A549 (cell line): ENCODE measurements at regions not wholly inside any gene's neighbourhood (a gene's known extent, or its start where the extent isn't known, plus 50 kb on each side); places are given as distances from the start of the nearest gene placed in this dataset.

Experiments used
- ATAC-seq, 2 experiments: fragments of 200-7000 bp in 1 of 2; fragments of >200 bp in 1 of 2; cut with Nextera tagmentation in 1 of 2; cut with Tn5 transposase in 1 of 2; 3 replicates each; pipeline versions ENCODE4 v1.8.0 to v1.9.1; 2018 to 2020; ENCODE audit warnings: mild to moderate bottlenecking in 1 of 2, moderate library complexity in 1 of 2
- CTCF ChIA-PET: fragments of 300-600 bp; sonication (Branson Sonifier 250); formaldehyde crosslinking; extraction: SDS; loops from one replicate; lab custom pipeline; 2021; ENCODE audit warnings: antibody characterized with exemption, inconsistent platforms; lab: Yijun Ruan, JAX
- POLR2A ChIA-PET: fragments of 350-600 bp; formaldehyde crosslinking; extraction: SDS; loops from one replicate; lab custom pipeline; 2021; ENCODE audit warnings: antibody characterized with exemption, inconsistent platforms; lab: Yijun Ruan, JAX
- DNase-seq, 2 experiments: peaks; one replicate each; pipeline versions ENCODE4 v3.0.0 to v3.0.0-alpha.2; 2011 to 2016; ENCODE audit warnings: low read depth in 1 of 2, low spot score in 1 of 2
- FAIRE-seq: peaks from 2 replicates; lab custom pipeline; 2011; peaks lifted over from hg19 to GRCh38; lab: Jason Lieb, UNC
- H3K27ac ChIP-seq, 2 experiments: fragments of >200 bp; sonication (Bioruptor Twin); formaldehyde crosslinking; 3 replicates each; pipeline ENCODE4 v1.5.1; 2016 to 2017
- H3K4me1 ChIP-seq: fragments of >200 bp; sonication (Bioruptor Twin); formaldehyde crosslinking; 3 replicates; pipeline ENCODE4 v1.6.1; 2016
- H3K4me2 ChIP-seq: fragments of >200 bp; sonication (Bioruptor Twin); formaldehyde crosslinking; 3 replicates; pipeline ENCODE4 v1.6.1; 2016
- H3K4me3 ChIP-seq: fragments of >200 bp; sonication (Bioruptor Twin); formaldehyde crosslinking; 3 replicates; pipeline ENCODE4 v1.5.1; 2016
- H3K9me3 ChIP-seq: fragments of >200 bp; sonication (Bioruptor Twin); formaldehyde crosslinking; 3 replicates; pipeline ENCODE4 v1.6.1; 2016
- BHLHE40 ChIP-seq: IDR thresholded peaks from 2 replicates; pipeline ENCODE4 v1.6.1; 2012; ENCODE audit warnings: low read depth, low read length, inconsistent platforms
- CHD2 ChIP-seq: fragments of 150-350 bp; IDR thresholded peaks from 2 replicates; pipeline ENCODE4 v1.6.1; 2014; ENCODE audit warnings: low read length; ENCODE audit not compliant: partially characterized antibody
- CHD4 ChIP-seq: fragments of 200-600 bp; sonication (generic); IDR thresholded peaks from 2 replicates; pipeline ENCODE4 v1.6.1; 2016; ENCODE audit warnings: antibody characterized with exemption, mild to moderate bottlenecking, borderline replicate concordance
- ELK1 ChIP-seq: fragments of 150-350 bp; IDR thresholded peaks from 2 replicates; pipeline ENCODE4 v1.6.1; 2014; ENCODE audit warnings: low read depth, mild to moderate bottlenecking, low read length
- ESRRA ChIP-seq: fragments of 150-350 bp; IDR thresholded peaks from 2 replicates; pipeline ENCODE4 v1.6.1; 2014; ENCODE audit warnings: mild to moderate bottlenecking, low read length, borderline replicate concordance
- HMGXB4 ChIP-seq: fragments of 250-450 bp; sonication (Bioruptor Pico); IDR thresholded peaks from 2 replicates; pipeline ENCODE4 v1.5.0; 2021; ENCODE audit warnings: mild to moderate bottlenecking, moderate library complexity, borderline replicate concordance
- HOXB13 ChIP-seq: fragments of 250-450 bp; sonication (Bioruptor Pico); IDR thresholded peaks from 2 replicates; pipeline ENCODE4 v1.5.0; 2020; ENCODE audit warnings: low read depth, mild to moderate bottlenecking, moderate library complexity
- KDM5A ChIP-seq: fragments of 200-600 bp; sonication (generic); IDR thresholded peaks from 2 replicates; pipeline ENCODE4 v1.6.1; 2016; ENCODE audit warnings: antibody characterized with exemption, mild to moderate bottlenecking
- NFE2L2 ChIP-seq: fragments of 150-350 bp; conservative IDR thresholded peaks from 2 replicates; pipeline ENCODE4 v1.6.1; 2014; ENCODE audit warnings: low read length
- POLR2AphosphoS2 ChIP-seq: conservative IDR thresholded peaks from 2 replicates; pipeline ENCODE4 v1.6.1; 2012; ENCODE audit warnings: low read length, improper control_type of control experiment, inconsistent platforms
- RAD21 ChIP-seq, 2 experiments: fragments of >200 bp in 1 of 2; sonication (Bioruptor Twin) in 1 of 2; formaldehyde crosslinking in 1 of 2; IDR thresholded peaks in 1 of 2; conservative IDR thresholded peaks in 1 of 2; 2 replicates in 1 of 2; 3 replicates in 1 of 2; pipeline ENCODE4 v1.6.1; 2012 to 2018; ENCODE audit warnings: inconsistent platforms in 1 of 2
- SMC3 ChIP-seq: fragments of >200 bp; sonication (Bioruptor Twin); formaldehyde crosslinking; IDR thresholded peaks from 3 replicates; pipeline ENCODE4 v1.6.1; 2018; ENCODE audit warnings: inconsistent platforms
- ZSCAN20 ChIP-seq: fragments of 250-450 bp; sonication (Bioruptor Pico); IDR thresholded peaks from 2 replicates; pipeline ENCODE4 v1.8.0; 2022; ENCODE audit warnings: mild to moderate bottlenecking, moderate library complexity
- WGBS: methylation state at CpG from one replicate; pipeline ENCODE4 v1.1.6; 2017; ENCODE audit errors: missing lambda C conversion rate; 5-methylcytosine and 5-hydroxymethylcytosine counted together
- TF ChIP-seq, protein P1 (sequence below): fragments of >200 bp; sonication (Bioruptor Twin); formaldehyde crosslinking; IDR thresholded peaks from 3 replicates; pipeline ENCODE4 v1.5.1; 2016

GRCh38 chr3:83514130-83514914 is 1444.5 kb upstream of the CADM2 start:
- no peak for FAIRE-seq
- ATAC-seq, result no peak
- H3K4me1 ChIP-seq, result no peaks in the 10 kb centered on the region
- POLR2A ChIA-PET, result no interaction called here
- no peak overlapping the region for H3K27ac ChIP-seq
- peak in 1 of 2 experiments; percentile 19 for DNase-seq
- WGBS, result 36% methylated on average over 6 of the region's 6 CpGs
- no peak overlapping the region for H3K4me3 ChIP-seq
- no peak overlapping the region for H3K4me2 ChIP-seq
- CTCF ChIA-PET, result no interaction called here
- H3K9me3 ChIP-seq, result no peaks in the 10 kb centered on the region
- TF ChIP-seq CHD4 (no peak), HOXB13 (no peak), KDM5A (no peak), NFE2L2 (no peak)
- TF ChIP-seq, all 56 proteins: peak for 0

DNA sequence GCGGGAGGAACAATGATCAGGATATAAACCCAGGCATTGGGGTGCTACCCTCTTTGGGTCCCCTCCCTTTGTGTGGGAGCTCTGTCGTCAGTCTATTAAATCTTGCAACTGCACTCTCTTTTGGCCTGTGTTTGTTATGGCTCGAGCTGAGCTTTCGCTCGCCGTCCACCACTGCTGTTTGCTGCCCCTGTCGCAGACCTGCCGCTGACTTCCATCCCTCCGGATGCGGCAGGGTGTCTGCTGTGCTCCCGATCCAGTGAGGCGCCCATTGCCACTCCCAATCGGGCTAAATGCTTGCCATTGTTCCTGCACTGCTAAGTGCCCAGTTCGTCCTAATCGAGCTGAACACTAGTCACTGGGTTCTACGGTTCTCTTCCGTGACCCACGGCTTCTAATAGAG is 1443.7 kb upstream of the CADM2 start:
- no peaks in the 10 kb centered on the region for H3K9me3 ChIP-seq
- ATAC-seq, result no peak
- no peak overlapping the region for H3K4me3 ChIP-seq
- H3K4me1 ChIP-seq, result no peaks in the 10 kb centered on the region
- FAIRE-seq, result no peak
- ChIA-PET CTCF (no interaction called here), POLR2A (no interaction called here)
- WGBS, result 52% methylated on average over 18 of the region's 18 CpGs
- DNase-seq, result no peak
- TF ChIP-seq HMGXB4 (no peak), POLR2AphosphoS2 (no peak), ELK1 (no peak), CHD2 (no peak)
- TF ChIP-seq, all 56 proteins: peak for 0
- no peak overlapping the region for H3K4me2 ChIP-seq
- no peak overlapping the region for H3K27ac ChIP-seq

DNA sequence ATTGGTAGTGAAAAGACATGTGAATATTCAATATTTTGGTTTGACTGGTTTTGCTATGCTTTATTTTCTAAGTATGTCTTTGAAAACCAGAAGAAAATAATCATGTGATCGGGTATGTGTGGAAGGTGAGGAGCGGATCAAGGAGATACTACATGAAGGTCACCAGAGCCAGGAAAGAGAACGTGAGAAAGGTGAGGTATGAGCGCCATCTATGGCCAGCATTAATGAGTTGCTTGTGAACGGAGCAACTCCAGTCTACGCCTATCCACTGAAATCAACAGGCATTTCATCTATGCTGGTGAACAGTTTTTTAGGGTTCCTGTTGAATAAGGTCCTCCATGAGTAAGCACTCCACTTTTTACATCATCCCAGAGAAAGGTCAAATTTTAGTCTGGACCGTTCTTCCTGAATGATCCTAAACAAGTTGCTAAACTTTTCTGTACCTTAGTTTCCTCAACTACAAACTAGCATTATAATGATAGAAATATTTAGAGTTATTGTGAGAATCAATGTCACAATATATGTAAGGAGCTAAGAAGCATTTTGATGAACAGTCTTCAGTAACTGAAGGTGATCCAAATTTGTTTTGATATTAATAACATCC is 1435.2 kb upstream of the CADM2 start:
- no peaks in the 10 kb centered on the region for H3K4me1 ChIP-seq
- H3K4me3 ChIP-seq, result no peak overlapping the region
- peak; percentile 54 for FAIRE-seq
- ChIA-PET CTCF (no interaction called here), POLR2A (no interaction called here)
- H3K4me2 ChIP-seq, result no peak overlapping the region
- no peak for TF ChIP-seq ZSCAN20 (CRISPR knock-in tag)
- TF ChIP-seq, protein P1, sequence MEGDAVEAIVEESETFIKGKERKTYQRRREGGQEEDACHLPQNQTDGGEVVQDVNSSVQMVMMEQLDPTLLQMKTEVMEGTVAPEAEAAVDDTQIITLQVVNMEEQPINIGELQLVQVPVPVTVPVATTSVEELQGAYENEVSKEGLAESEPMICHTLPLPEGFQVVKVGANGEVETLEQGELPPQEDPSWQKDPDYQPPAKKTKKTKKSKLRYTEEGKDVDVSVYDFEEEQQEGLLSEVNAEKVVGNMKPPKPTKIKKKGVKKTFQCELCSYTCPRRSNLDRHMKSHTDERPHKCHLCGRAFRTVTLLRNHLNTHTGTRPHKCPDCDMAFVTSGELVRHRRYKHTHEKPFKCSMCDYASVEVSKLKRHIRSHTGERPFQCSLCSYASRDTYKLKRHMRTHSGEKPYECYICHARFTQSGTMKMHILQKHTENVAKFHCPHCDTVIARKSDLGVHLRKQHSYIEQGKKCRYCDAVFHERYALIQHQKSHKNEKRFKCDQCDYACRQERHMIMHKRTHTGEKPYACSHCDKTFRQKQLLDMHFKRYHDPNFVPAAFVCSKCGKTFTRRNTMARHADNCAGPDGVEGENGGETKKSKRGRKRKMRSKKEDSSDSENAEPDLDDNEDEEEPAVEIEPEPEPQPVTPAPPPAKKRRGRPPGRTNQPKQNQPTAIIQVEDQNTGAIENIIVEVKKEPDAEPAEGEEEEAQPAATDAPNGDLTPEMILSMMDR, result peak; percentile 49
- TF ChIP-seq ESRRA, result 0 out of 2 replicates have a peak, but pooled peaks have one; percentile 23
- TF ChIP-seq BHLHE40, result no peak
- peak; percentile 45; the same call in 1 of the 3 replicates for TF ChIP-seq SMC3
- TF ChIP-seq RAD21 (conservative IDR thresholded peaks at IDR 0.05 in 1 of 2, IDR thresholded peaks at IDR 0.05 in 1 of 2), result peak; percentile 69 to 75; a peak in 4 of 5 replicates
- H3K9me3 ChIP-seq, result no peaks in the 10 kb centered on the region
- WGBS, result 6% methylated on average over 7 of the region's 7 CpGs
- peak; percentile 89 to 93 for ATAC-seq
- H3K27ac ChIP-seq, result no peak overlapping the region
- peak; percentile 1 to 80 for DNase-seq
